Esophagus squamous epithelium (tissue), 5 donors: ENCODE measurements at regions not wholly inside any gene's neighbourhood (a gene's known extent, or its start where the extent isn't known, plus 50 kb on each side); places are given as distances from the start of the nearest gene placed in this dataset.

Experiments
- DNase-seq: peaks from one replicate; lab custom pipeline; 2025; lab: John Stamatoyannopoulos, UW
- H3K27ac ChIP-seq, 4 donors: fragments of 200-600 bp; sonication (generic); one replicate each; pipeline ENCODE4 v1.5.1; 2016 to 2019; ENCODE audit warnings: mild to moderate bottlenecking in 1 of 4
- H3K27me3 ChIP-seq, 4 donors: fragments of 200-600 bp; sonication (generic); 1 replicate in 3 of 4; 2 replicates in 1 of 4; pipeline versions ENCODE4 v1.5.1 to v1.6.0; 2017 to 2021; ENCODE audit warnings: antibody characterized with exemption in 1 of 4
- H3K36me3 ChIP-seq, 3 donors: fragments of 200-600 bp; sonication (generic); one replicate each; pipeline ENCODE4 v1.5.1; 2016 to 2019
- H3K4me1 ChIP-seq, 3 donors: fragments of 200-600 bp; sonication (generic); one replicate each; pipeline ENCODE4 v1.5.1; 2017 to 2019
- H3K4me3 ChIP-seq, 4 donors: fragments of 200-600 bp; sonication (generic); 1 replicate in 3 of 4; 2 replicates in 1 of 4; pipeline ENCODE4 v1.5.1; 2016 to 2019; ENCODE audit warnings: mild to moderate bottlenecking in 2 of 4, moderate library complexity in 1 of 4
- H3K9me3 ChIP-seq, 3 donors: fragments of 200-600 bp; sonication (generic); one replicate each; pipeline ENCODE4 v1.5.1; 2016 to 2019
- POLR2A ChIP-seq, 4 donors: fragments of 450-650 bp; IDR thresholded peaks; one replicate each; pipeline ENCODE4 v1.6.1; 2017; ENCODE audit warnings: antibody characterized with exemption in 4 of 4, mild to moderate bottlenecking in 4 of 4, moderate library complexity in 3 of 4
- WGBS, 2 donors: methylation state at CpG; one replicate each; pipeline ENCODE4 v1.1.5; 2018; 5-methylcytosine and 5-hydroxymethylcytosine counted together
- intact Hi-C: fragments of 100-400 bp; cut with DNase I; formaldehyde crosslinking; loops from one replicate; pipeline ENCODE4 v1.15.0; 2022
- TF ChIP-seq, protein P1 (sequence below), 6 experiments: fragments of 450-650 bp in 4 of 6; fragments of 200-600 bp in 2 of 6; sonication (generic) in 2 of 6; IDR thresholded peaks; one replicate each; pipeline ENCODE4 v1.5.1; 2016 to 2019; ENCODE audit warnings: antibody characterized with exemption in 6 of 6, mild to moderate bottlenecking in 4 of 6, moderate library complexity in 4 of 6
- donor health status: DM: yes; HTN: yes; CAD: no.

DNA sequence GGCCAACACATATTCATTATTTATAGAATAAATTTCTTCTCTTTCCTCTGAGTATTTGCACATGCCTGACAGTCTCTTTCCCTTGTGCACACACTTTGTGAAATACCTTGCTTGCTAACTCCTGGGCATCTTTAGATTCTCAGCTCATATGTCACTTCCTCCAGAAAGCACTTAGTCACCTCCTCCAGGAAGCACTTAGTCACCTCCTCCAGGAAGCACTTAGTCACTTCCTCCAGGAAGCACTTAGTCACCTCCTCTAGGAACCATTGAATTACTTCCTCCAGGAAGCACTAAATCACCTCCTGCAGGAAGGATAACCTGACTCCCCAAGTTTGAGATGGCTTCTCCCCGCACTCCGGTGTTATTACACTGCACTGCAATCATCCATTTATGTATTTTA, 462.5 kb upstream of the EEF2KMT start:
- no peaks in the 10 kb centered on the region for H3K9me3 ChIP-seq
- 92 to 95% methylated on average over 1 of the region's 2 CpGs for WGBS, 2 donors
- H3K27me3 ChIP-seq: no peaks in the 10 kb centered on the region
- no peaks in the 10 kb centered on the region for H3K4me1 ChIP-seq
- no peak overlapping the region for H3K4me3 ChIP-seq
- DNase-seq: no peak
- intact Hi-C loops: no loop called here
- H3K36me3 ChIP-seq: no peaks in the 10 kb centered on the region
- TF ChIP-seq, protein P1, sequence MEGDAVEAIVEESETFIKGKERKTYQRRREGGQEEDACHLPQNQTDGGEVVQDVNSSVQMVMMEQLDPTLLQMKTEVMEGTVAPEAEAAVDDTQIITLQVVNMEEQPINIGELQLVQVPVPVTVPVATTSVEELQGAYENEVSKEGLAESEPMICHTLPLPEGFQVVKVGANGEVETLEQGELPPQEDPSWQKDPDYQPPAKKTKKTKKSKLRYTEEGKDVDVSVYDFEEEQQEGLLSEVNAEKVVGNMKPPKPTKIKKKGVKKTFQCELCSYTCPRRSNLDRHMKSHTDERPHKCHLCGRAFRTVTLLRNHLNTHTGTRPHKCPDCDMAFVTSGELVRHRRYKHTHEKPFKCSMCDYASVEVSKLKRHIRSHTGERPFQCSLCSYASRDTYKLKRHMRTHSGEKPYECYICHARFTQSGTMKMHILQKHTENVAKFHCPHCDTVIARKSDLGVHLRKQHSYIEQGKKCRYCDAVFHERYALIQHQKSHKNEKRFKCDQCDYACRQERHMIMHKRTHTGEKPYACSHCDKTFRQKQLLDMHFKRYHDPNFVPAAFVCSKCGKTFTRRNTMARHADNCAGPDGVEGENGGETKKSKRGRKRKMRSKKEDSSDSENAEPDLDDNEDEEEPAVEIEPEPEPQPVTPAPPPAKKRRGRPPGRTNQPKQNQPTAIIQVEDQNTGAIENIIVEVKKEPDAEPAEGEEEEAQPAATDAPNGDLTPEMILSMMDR (IDR thresholded peaks at IDR 0.05): no peak
- no peak for TF ChIP-seq POLR2A (IDR thresholded peaks at IDR 0.05)
- no peak overlapping the region for H3K27ac ChIP-seq

DNA sequence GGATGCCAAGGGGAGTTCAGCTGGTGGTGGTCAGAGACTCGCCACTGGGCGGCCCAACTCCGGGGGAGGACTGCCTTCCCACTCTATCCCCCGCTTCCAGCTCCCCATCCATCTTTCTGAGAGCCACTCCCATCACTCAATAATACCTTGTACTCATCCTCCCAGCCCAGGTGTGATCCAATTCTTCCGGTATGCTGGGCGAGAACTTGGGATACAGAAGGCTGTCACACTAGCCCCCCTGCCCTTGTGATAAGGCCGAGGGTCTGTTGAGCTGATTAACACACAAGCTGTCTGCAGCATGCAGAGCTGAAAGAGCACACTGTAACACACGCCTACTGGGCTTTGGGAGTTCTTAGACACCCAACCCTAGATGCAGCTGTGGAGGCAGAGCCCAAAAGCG, 460.4 kb upstream of the EEF2KMT start:
- Histone ChIP-seq H3K9me3 (no peaks in the 10 kb centered on the region), H3K4me3 (no peak overlapping the region), H3K27ac (no peak overlapping the region), H3K27me3 (no peaks in the 10 kb centered on the region), H3K36me3 (no peaks in the 10 kb centered on the region), H3K4me1 (no peaks in the 10 kb centered on the region)
- no peak for DNase-seq
- TF ChIP-seq POLR2A (IDR thresholded peaks at IDR 0.05): no peak
- TF ChIP-seq, protein P1 (IDR thresholded peaks at IDR 0.05): no peak
- 47 to 65% methylated on average over 7 to 9 of the region's 9 CpGs for WGBS, 2 donors
- intact Hi-C loops: no loop called here

DNA sequence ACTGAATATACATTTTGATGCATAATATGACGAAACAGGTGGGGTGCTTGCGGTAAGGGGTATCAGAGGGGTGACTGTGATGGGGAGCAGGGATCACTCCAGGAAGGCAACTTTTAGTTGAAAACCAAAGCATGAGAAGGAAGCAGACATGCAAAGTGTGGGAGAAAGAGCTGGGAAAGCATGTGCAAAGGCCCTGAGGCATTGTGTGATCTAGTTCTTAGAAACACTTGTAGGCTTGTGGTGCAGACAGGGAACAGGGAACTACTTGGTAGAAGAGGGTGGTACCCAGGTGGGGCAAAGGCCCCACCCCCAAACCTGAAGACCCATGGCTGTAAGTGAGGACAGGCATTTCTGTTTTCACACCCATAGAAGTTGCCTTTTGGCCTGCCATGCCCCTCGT, 459.9 kb upstream of the EEF2KMT start:
- 83 to 88% methylated on average over 3 of the region's 3 CpGs for WGBS, 2 donors
- Histone ChIP-seq H3K9me3 (no peaks in the 10 kb centered on the region), H3K4me1 (no peaks in the 10 kb centered on the region), H3K27ac (no peak overlapping the region), H3K27me3 (no peaks in the 10 kb centered on the region), H3K36me3 (no peaks in the 10 kb centered on the region), H3K4me3 (no peak overlapping the region)
- no peak for DNase-seq
- TF ChIP-seq, protein P1 (IDR thresholded peaks at IDR 0.05): no peak
- TF ChIP-seq POLR2A (IDR thresholded peaks at IDR 0.05): no peak
- intact Hi-C loops: no loop called here

DNA sequence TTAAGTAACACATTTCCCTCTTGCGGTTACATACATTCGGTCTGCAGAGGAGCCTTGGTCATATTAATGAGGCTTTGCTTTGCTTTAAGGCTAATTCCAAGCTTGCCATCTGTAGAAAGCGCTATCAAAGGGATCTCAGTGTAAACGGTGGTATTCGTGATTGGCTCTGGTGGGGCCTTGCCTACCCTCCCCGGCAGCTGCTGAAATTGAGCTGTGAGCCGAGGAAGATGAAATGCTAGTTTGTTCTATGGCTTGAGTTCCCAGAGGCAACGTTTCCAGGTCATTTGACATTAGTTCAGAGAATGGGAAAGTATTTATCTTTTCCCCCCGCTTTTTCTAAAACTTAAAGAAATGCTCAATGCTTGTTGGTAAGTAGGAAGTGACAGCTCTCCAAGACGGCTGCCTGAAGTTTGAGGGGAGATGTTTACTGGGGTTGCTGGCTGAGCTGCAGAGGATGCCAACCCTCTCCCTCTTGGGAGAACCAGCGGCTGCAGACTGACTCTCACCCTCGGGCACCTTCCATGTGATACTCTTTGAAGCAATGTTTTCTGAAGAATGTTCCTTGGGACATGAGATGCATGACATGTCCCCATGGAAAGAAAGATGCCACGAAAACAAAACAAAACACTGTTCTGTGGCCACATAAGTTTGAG, 458.7 kb upstream of the EEF2KMT start:
- TF ChIP-seq, protein P1 (IDR thresholded peaks at IDR 0.05): no peak
- TF ChIP-seq POLR2A (IDR thresholded peaks at IDR 0.05): no peak
- no peak for DNase-seq
- H3K4me1 ChIP-seq: no peaks in the 10 kb centered on the region
- H3K27ac ChIP-seq: no peak overlapping the region
- intact Hi-C loops: no loop called here
- WGBS, 2 donors: 56 to 62% methylated on average over 13 of the region's 13 CpGs
- no peak overlapping the region for H3K4me3 ChIP-seq
- no peaks in the 10 kb centered on the region for H3K27me3 ChIP-seq
- no peaks in the 10 kb centered on the region for H3K9me3 ChIP-seq
- H3K36me3 ChIP-seq: no peaks in the 10 kb centered on the region

DNA sequence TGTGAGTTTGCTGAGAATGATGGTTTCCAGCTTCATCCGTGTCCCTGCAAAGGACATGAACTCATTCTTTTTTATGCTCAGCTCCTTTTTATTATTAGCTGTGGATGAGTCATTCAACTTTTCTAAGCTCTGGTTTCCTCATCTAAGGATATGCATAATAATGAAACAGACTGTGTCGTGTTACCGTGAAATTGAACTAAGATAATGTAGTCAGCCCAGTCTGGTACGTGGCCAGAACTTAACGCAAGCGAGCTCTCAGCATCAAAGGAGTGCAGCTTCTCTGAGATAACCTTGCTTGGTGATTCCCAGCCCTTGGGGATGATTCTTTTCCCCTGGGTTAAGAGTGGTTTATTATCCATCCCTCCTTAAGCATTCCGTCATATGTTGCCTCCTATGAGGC, 454.3 kb upstream of the EEF2KMT start:
- no peaks in the 10 kb centered on the region for H3K27me3 ChIP-seq
- intact Hi-C loops: no loop called here
- no peak for DNase-seq
- no peak overlapping the region for H3K27ac ChIP-seq
- no peaks in the 10 kb centered on the region for H3K9me3 ChIP-seq
- no peak overlapping the region for H3K4me3 ChIP-seq
- H3K4me1 ChIP-seq: no peaks in the 10 kb centered on the region
- 24 to 60% methylated on average over 7 of the region's 7 CpGs for WGBS, 2 donors
- no peak for TF ChIP-seq POLR2A (IDR thresholded peaks at IDR 0.05)
- TF ChIP-seq, protein P1 (IDR thresholded peaks at IDR 0.05): no peak
- H3K36me3 ChIP-seq: no peaks in the 10 kb centered on the region
